Gastrocnemius medialis (tissue), 4 donors: ENCODE measurements at regions not wholly inside any gene's neighbourhood (a gene's known extent, or its start where the extent isn't known, plus 50 kb on each side); places are given as distances from the start of the nearest gene placed in this dataset.

Experiments used
- CTCF ChIP-seq, 5 experiments: fragments of 450-650 bp in 3 of 5; fragments of 200-600 bp in 2 of 5; sonication (generic) in 2 of 5; IDR thresholded peaks in 4 of 5; conservative IDR thresholded peaks in 1 of 5; 1 replicate in 4 of 5; 2 replicates in 1 of 5; pipeline ENCODE4 v1.5.1; 2016 to 2019; ENCODE audit warnings: antibody characterized with exemption in 5 of 5, mild to moderate bottlenecking in 3 of 5, moderate library complexity in 3 of 5
- POLR2A ChIP-seq, 2 donors: fragments of 450-650 bp; IDR thresholded peaks; one replicate each; pipeline ENCODE4 v1.6.1; 2017; ENCODE audit warnings: antibody characterized with exemption in 2 of 2, mild to moderate bottlenecking in 2 of 2, moderate library complexity in 2 of 2

GRCh38 chr9:13898957-13899356 is 415.0 kb downstream of the NFIB start:
- TF ChIP-seq POLR2A (IDR thresholded peaks at IDR 0.05) (no peak), CTCF (IDR thresholded peaks at IDR 0.05 in 4 of 5, conservative IDR thresholded peaks at IDR 0.05 in 1 of 5) (no peak)
